NCI-H1417 (cell line): ENCODE measurements at regions not wholly inside any gene's neighbourhood (a gene's known extent, or its start where the extent isn't known, plus 50 kb on each side); places are given as distances from the start of the nearest gene placed in this dataset.

Experiments used
- DNase-seq, 3 experiments: peaks; one replicate each; lab custom pipeline; 2025; lab: John Stamatoyannopoulos, UW

- DNase-seq: no peak
Observed at GRCh38 chr1:222288053-222288452, 259.9 kb downstream of the HHIPL2 start.

GRCh38 chr1:222286011-222286410, 261.9 kb downstream of the HHIPL2 start:
- no peak for DNase-seq

- DNase-seq: no peak
Observed at GRCh38 chr1:222285526-222285925, 262.4 kb downstream of the HHIPL2 start.

GRCh38 chr1:222284466-222284865, 263.4 kb downstream of the HHIPL2 start:
- DNase-seq: no peak

GRCh38 chr1:222283147-222283768, 264.6 kb downstream of the HHIPL2 start:
- no peak for DNase-seq

- no peak for DNase-seq
Observed at GRCh38 chr1:222279591-222279990, 268.3 kb downstream of the HHIPL2 start.

- DNase-seq: no peak
Observed at GRCh38 chr1:222278501-222278900, 269.4 kb downstream of the HHIPL2 start.

- DNase-seq: peak in 2 of 3 experiments; percentile 12 to 64
Observed at GRCh38 chr1:222275729-222276465, 272.0 kb downstream of the HHIPL2 start.

- DNase-seq: no peak
Observed at GRCh38 chr1:222275001-222275728, 272.7 kb downstream of the HHIPL2 start.

GRCh38 chr1:222266223-222267196, 281.4 kb downstream of the HHIPL2 start:
- DNase-seq: peak in 2 of 3 experiments; percentile 1 to 48

- DNase-seq: no peak
Observed at GRCh38 chr1:222263791-222264190, 284.1 kb downstream of the HHIPL2 start.

- DNase-seq: peak in 2 of 3 experiments; percentile 13 to 63
Observed at GRCh38 chr1:222257027-222257426, 290.9 kb downstream of the HHIPL2 start.

GRCh38 chr1:222256058-222256457, 291.8 kb downstream of the HHIPL2 start:
- no peak for DNase-seq

- no peak for DNase-seq
Observed at GRCh38 chr1:222252788-222253187, 295.1 kb downstream of the HHIPL2 start.

GRCh38 chr1:222251847-222252246, 296.1 kb downstream of the HHIPL2 start:
- no peak for DNase-seq

GRCh38 chr1:222250376-222250775, 297.5 kb downstream of the HHIPL2 start:
- DNase-seq: no peak

GRCh38 chr1:222247811-222248310, 300.0 kb downstream of the HHIPL2 start:
- DNase-seq: no peak

GRCh38 chr1:222247081-222247480, 300.8 kb downstream of the HHIPL2 start:
- peak in 1 of 3 experiments; percentile 8 for DNase-seq

- no peak for DNase-seq
Observed at GRCh38 chr1:222243902-222244301, 304.0 kb downstream of the HHIPL2 start.

GRCh38 chr1:222242492-222242891, 305.4 kb downstream of the HHIPL2 start:
- DNase-seq: no peak

- peak; percentile 8 to 95 (median 69) for DNase-seq
Observed at GRCh38 chr1:222241410-222241809, 306.5 kb downstream of the HHIPL2 start.
